ENCODE measurements at regions not wholly inside any gene's neighbourhood (a gene's known extent, or its start where the extent isn't known, plus 50 kb on each side); places are given as distances from the start of the nearest gene placed in this dataset.

DNA sequence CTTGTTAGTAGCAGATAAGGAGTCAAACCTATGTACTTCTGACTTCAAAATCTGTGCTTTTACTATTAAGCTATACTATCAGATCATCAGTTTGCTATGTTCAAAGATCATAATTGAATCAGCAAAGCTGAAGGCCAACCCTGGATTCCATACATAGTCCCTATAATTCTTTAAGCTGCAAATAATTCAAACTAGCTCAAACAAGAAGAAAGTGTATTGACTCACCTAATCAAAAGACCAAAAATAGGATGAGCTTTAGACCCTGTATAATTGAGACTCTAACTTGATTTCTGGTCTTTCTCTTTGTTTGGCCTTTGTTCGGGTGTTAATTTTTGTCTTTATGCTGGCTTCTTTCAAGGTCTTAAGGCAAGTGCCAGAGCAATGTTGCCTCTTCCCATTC is 213.7 kb downstream of the CWF19L2 start:
- intact Hi-C loops (cut with DNase I; ENCODE audit: low total_unique reads), result no loop called here
- 88 to 100% (median 93%) methylated on average over 1 of the region's 1 CpG for WGBS, 5 donors
- H3K27ac ChIP-seq, result no peak overlapping the region
- DNase-seq, result no peak
- H3K4me1 ChIP-seq, result no peaks in the 10 kb centered on the region
- H3K4me3 ChIP-seq, result no peak overlapping the region
- no peaks in the 10 kb centered on the region for H3K9me3 ChIP-seq
- H3K36me3 ChIP-seq, result no peaks in the 10 kb centered on the region
- H3K27me3 ChIP-seq, result no peaks in the 10 kb centered on the region
- TF ChIP-seq EP300 (IDR thresholded peaks at IDR 0.05) (no peak), POLR2AphosphoS5 (IDR thresholded peaks at IDR 0.05) (no peak), POLR2A (IDR thresholded peaks at IDR 0.05) (no peak)
- TF ChIP-seq, protein P1, sequence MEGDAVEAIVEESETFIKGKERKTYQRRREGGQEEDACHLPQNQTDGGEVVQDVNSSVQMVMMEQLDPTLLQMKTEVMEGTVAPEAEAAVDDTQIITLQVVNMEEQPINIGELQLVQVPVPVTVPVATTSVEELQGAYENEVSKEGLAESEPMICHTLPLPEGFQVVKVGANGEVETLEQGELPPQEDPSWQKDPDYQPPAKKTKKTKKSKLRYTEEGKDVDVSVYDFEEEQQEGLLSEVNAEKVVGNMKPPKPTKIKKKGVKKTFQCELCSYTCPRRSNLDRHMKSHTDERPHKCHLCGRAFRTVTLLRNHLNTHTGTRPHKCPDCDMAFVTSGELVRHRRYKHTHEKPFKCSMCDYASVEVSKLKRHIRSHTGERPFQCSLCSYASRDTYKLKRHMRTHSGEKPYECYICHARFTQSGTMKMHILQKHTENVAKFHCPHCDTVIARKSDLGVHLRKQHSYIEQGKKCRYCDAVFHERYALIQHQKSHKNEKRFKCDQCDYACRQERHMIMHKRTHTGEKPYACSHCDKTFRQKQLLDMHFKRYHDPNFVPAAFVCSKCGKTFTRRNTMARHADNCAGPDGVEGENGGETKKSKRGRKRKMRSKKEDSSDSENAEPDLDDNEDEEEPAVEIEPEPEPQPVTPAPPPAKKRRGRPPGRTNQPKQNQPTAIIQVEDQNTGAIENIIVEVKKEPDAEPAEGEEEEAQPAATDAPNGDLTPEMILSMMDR (IDR thresholded peaks at IDR 0.05), result no peak

DNA sequence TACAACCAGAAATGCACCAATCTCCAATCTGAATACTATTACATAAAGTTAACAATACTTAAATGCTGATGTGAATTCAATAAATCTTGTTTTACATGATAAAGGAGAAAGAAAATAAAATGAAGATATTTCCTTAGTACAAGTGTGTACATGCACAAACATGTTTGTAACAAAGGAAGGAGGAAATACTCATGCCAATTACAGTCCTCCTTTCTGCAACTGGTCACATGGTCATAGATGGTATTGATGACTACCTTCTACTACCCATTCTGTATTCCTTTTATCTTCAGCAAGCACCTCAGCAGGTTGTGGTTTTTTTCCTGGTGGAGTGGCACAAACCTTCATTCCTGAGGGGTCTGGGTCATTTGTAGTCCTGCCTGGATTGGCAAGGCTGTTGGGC is 214.2 kb upstream of the GUCY1A2 start:
- Histone ChIP-seq H3K9me3 (peaks cover 0 to 27% (median 13%) of the 10 kb centered on the region in 4 donors), H3K27ac (no peak overlapping the region), H3K4me1 (no peaks in the 10 kb centered on the region), H3K27me3 (no peaks in the 10 kb centered on the region), H3K36me3 (no peaks in the 10 kb centered on the region), H3K4me3 (no peak overlapping the region)
- DNase-seq, result no peak
- intact Hi-C loops (cut with DNase I; ENCODE audit: low total_unique reads), result no loop called here
- TF ChIP-seq, protein P1 (IDR thresholded peaks at IDR 0.05), result no peak
- no peak for TF ChIP-seq EP300 (IDR thresholded peaks at IDR 0.05)
- TF ChIP-seq POLR2A (IDR thresholded peaks at IDR 0.05), result no peak
- TF ChIP-seq POLR2AphosphoS5 (IDR thresholded peaks at IDR 0.05), result no peak

DNA sequence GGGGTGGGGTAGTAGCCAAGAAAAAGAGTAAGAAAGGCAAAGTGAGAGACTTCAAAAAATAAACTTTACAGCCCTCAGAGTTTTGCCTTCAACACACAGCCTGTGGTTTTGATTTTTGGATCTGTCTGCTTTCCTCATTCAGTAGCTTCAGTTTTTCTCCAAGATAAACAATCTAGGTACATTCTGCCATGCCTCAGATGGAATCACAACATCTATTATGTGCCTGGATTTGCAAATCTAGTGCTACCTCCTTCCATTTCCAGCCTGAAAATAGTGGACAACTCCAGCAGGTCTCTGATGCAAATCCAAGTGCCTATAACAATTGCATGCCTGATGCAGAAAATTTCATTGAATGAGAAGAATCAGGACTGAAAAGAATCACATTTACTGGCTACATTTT is 206.6 kb upstream of the GUCY1A2 start:
- DNase-seq, result no peak
- Histone ChIP-seq H3K9me3 (no peaks in the 10 kb centered on the region), H3K4me3 (no peak overlapping the region), H3K36me3 (no peaks in the 10 kb centered on the region), H3K27ac (no peak overlapping the region), H3K4me1 (no peaks in the 10 kb centered on the region), H3K27me3 (no peaks in the 10 kb centered on the region)
- intact Hi-C loops (cut with DNase I; ENCODE audit: low total_unique reads), result no loop called here
- TF ChIP-seq EP300 (IDR thresholded peaks at IDR 0.05) (no peak), POLR2A (IDR thresholded peaks at IDR 0.05) (no peak), POLR2AphosphoS5 (IDR thresholded peaks at IDR 0.05) (no peak)
- TF ChIP-seq, protein P1 (IDR thresholded peaks at IDR 0.05), result no peak

DNA sequence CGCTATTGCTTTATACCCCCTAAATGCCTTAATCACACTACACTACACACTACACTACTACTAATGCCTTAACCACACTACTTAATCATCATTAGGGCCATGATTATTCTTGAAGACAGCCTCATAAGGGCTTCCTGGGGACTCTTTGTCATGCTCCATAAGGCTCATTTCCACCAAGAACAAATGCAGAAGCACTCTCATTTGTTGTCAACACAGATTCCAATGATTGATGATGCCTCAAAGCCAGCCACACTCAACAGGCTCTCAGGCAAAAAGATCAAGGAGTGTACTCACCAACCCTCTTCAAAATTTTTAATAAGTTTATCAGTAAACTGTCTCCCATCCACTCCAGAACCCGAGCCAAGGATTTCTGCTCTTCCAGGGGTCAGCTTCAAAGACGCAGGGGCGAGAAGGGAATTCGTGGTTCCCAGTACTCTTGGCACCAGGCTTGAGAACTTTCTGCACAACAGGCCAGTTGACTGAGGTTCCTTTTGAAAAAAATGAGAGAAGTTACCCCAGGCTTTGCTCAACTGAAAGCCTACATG is 204.7 kb upstream of the GUCY1A2 start:
- Histone ChIP-seq H3K36me3 (no peaks in the 10 kb centered on the region), H3K9me3 (no peaks in the 10 kb centered on the region), H3K4me3 (no peak overlapping the region), H3K4me1 (no peaks in the 10 kb centered on the region), H3K27ac (no peak overlapping the region), H3K27me3 (no peaks in the 10 kb centered on the region)
- 63 to 82% (median 78%) methylated on average over 5 of the region's 5 CpGs for WGBS, 5 donors
- intact Hi-C loops (cut with DNase I; ENCODE audit: low total_unique reads), result no loop called here
- DNase-seq, result no peak
- TF ChIP-seq POLR2A (IDR thresholded peaks at IDR 0.05) (no peak), POLR2AphosphoS5 (IDR thresholded peaks at IDR 0.05) (no peak), EP300 (IDR thresholded peaks at IDR 0.05) (no peak)
- TF ChIP-seq, protein P1 (IDR thresholded peaks at IDR 0.05), result no peak

Measured in stomach (tissue), 8 donors.